HG03064 (cell line): ENCODE measurements at regions not wholly inside any gene's neighbourhood (a gene's known extent, or its start where the extent isn't known, plus 50 kb on each side); places are given as distances from the start of the nearest gene placed in this dataset.

Experiments used
- ATAC-seq: cut with Tn5 transposase; IDR thresholded peaks from one replicate; pipeline ENCODE4 v1.9.1; 2021; ENCODE audit warnings: low read depth; ENCODE audit not compliant: unreplicated experiment

DNA sequence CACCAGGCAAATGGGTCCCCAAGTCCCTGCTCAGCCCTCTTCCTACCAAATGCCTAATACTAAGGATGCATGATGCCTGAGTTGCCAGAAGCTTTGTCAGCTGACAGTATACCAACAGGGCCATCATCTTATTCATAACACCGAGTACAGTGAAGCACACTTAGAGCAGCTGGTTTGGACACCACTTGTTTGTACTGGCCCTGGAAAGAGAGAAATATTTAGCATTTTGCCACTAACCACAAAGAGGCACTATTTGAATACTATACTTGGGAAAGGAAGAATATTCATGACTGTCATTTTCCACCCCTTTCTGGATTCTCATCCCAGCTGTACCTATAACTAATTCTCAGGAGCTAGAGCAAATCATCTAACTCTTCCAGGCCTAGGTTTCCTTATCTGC is 364.4 kb upstream of the KIF2A start:
- ATAC-seq, result no peak

DNA sequence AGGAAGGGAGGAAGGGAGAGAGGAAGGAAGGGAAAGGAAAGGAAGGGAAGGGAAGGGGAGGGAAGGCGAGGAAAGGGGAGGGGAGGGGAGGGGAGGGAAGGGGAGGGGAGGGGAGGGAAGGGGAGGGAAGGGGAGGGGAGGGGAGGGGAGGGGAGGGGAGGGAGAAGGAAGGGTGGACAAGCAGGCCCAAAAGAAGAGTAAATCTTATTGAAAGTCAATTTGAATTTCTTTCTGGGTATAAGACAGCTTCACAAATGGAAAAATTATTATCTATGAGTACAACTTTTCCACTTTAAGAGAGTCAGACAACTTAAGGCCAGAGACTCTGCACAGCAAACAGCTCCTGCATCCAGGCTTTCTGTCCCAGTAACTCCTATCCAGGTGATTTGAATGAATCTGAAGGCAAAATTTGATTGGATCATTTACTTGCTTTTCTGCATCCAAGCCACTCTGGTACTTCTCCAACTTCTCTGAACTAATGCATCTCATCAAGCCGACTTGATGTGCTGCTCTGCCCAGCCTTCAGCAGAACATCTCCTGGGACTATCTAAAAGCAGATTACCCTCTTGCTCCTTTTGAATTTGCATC is 363.4 kb upstream of the KIF2A start:
- no peak for ATAC-seq

DNA sequence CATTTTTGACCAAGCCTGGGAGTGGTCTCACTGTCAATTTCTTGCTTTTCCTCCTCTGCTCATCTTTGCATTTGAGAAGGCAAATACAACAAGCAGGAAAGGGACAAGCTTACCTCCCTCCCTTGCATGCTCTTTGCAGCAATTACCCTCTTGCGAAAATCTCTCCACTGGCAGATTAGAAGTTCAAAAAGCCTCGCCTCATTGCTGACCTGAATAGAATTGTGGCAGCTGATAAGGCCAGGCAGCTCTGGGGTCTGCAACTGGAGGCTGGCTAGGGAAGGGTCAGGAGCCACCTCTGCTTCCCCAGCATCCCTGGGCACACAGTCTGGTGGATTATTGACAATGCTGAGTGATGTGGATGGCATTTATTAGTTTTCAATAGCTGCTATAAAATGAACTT is 362.3 kb upstream of the KIF2A start:
- no peak for ATAC-seq

DNA sequence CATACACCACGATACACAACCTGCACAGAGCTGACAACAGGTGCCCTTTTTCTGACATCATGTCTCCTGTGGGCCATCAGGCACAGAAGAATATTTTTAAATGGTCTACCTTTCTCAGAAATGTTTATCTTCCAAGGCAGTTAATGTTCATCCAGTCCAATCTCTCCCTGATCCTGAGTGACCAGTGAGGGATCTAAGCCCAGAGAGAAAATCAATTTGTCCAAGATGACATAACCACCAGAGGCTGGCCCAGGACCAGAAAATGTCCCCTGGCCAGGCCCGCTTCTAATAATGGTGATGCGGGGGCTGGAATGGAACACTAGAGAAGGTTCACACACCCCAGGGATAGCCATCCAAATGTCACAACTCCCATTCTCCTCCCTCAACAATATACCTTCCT is 357.9 kb upstream of the KIF2A start:
- no peak for ATAC-seq

DNA sequence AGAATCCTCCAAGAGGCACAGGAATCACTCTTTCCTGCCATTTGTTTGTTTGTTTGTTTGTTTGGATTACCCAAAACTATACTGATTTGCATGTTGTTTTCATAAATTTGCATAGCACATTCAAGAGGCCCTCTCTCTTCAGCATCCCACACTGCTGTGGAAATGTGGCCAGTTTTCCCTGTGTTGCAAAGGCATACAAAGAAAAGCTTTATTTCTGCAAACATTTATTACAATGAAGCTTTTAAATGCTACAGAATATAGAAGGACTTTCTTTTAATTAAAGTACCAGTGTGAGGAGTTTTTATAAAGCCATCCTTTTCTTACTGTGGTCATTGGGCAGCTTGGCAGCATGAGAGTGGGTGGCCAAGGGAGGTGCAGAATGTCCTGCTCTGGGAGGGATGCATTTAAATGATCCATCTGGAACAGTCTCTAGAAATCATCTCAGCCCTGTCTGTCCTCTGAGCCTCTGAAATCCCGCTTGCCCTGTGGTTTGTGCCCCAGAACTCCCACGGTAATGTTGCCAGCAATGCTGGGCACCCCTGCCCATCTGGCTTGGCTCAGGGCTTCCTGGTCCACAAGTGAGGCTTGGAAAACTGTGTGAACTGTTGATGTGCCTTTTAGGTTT is 356.8 kb upstream of the KIF2A start:
- no peak for ATAC-seq

DNA sequence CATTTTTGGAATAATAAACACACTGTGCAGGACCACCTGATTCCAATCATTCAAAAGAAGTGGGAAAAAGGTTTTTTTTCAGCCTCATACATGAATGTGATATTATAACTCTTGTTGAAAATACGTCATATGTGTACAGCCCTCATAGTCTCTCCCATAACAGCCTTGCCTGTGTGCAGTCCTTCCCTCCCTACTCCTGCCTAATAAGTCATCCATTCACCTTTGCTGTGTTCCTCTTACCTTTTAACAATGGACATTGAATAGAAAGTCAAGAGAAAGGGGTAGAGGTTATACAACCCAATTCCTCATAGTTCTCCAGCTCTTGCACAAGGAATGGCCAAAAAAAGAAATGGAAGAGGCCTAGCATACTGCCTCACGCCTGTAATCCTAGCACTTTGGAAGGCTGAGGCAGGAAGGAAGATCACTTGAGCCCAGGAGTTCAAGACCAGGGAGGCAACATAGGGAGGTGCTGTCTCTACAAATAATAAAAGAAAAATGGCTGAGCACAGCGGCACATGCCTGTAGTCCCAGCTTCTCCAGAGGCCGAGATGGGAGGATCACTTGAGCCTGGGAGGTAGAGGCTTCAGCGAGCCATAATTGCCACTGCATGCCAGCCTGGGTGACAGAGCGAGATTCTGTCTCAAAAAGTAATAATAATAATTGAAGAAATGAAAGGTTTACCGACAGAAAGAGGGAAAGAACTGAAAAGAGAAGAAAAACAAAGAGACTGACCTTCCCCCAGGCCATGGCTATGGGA is 356.1 kb upstream of the KIF2A start:
- ATAC-seq, result no peak

DNA sequence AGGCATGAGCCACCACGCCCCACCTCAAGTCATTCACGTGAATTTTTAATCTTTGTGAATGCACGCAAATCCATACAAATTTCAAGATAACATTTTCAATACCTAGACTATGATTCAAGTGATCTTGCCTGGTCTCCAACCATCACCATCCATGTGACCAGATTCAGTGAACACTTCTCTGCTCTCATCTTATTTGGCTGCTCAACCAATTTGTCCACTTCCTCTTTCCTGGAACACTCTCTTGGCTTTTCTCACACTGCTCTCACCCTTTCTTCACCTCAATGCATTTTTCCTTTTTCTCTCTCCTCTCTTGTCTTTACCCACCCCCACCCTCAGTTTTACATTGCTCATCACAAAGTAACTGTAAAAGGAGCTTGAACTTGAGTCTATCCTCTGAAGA is 354.7 kb upstream of the KIF2A start:
- ATAC-seq, result no peak

DNA sequence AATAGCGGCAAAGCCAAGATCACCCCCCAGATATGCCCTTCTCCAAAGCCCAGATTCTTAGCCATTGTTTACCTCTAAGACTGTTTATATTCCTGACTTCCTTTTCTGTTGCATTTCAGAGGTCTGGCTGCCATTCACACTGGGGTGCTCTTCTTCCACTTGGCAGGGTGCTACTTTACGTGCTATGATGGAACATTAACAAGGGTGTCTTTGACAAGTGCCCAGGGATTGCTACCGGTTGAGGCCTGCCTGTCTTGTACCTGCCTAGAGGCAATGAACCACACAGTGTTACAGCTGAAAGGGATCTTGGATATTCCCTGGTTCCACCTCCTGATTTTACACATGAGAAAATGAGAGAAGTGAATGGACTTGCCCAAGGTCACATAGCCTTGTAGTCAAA is 352.1 kb upstream of the KIF2A start:
- ATAC-seq, result no peak

DNA sequence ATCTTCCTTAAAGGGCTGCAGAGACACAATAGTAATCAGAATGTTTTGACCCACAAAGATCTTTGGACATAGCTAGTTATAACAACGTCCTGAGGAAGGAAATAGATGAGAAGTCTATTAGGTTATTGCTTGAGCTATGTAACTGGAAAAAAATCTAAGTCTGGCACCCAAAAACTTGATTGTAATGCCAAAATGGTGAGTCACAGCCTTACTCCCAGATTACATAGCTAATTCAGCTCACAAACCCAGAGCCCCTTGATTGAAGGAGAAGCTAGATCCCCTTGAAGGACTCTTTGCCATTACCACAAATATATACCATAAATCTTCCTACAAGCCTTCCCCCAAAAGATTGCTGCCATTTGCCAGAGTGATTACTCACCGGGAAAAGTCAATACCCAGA is 341.8 kb upstream of the KIF2A start:
- no peak for ATAC-seq

DNA sequence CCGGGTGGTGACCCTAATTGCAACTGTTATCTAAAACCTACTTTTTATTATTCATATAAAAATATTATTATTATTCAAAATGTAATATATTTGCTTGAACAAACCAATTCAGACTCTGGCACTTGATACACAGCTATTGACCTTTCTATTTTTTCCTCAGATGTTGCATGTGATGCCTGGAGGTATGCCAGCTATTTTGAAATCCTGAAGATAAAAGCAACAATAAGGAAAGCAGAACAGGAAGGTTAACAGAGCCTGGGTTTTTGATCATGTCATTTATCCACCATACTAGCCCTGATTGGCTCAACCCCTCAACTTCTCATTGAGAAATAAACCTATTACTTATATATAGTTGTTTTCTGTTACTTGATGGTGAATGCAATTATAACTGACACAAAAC is 340.9 kb upstream of the KIF2A start:
- ATAC-seq, result no peak

DNA sequence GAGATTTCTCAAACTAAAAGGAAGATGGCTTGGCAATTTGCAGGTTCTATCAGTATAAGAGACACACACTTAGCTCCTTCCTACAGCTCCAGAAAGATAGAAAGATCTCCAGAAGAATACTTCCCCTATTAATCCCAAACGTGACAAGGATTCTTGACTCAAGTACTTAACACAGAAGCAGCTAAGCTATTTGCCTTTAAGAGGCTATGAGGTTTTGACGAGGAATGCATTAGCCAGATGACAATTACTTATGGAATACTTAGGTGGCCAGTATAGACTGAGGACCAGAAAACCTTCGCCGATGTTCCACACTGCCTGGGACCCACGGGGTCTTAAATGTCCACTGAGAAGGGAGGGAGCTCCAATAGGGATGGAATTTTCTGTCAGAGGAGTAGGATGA is 340.5 kb upstream of the KIF2A start:
- no peak for ATAC-seq

DNA sequence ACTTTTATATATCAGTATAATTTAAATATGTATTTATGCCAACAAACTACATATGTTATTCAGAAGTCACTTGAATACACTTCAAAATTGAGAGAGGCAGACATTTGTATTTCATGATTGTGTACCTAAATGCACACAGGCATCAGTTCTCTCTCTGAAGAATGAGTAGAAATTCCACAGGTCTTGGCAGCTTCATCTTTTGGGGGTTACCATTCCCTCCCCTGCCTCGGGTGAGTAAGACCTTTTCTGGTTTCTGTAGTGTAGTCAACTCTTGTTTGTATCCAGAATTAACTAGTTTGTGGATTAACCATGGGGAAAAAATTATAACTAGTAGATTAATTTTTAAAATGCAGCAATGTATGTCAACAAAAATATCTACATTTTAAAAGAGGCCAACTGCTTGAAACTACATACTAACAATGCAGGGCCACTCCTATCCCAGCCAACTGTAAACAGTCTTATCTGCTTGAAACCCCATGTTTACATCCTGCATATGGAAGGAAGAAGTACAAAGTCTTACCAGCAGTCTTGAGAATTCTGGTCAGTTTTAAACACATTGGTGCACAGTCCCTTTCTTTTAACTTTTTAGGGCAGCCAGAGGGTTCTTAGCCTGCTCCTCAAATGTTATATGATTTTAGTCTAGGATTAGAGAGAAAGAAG is 339.6 kb upstream of the KIF2A start:
- ATAC-seq, result no peak

DNA sequence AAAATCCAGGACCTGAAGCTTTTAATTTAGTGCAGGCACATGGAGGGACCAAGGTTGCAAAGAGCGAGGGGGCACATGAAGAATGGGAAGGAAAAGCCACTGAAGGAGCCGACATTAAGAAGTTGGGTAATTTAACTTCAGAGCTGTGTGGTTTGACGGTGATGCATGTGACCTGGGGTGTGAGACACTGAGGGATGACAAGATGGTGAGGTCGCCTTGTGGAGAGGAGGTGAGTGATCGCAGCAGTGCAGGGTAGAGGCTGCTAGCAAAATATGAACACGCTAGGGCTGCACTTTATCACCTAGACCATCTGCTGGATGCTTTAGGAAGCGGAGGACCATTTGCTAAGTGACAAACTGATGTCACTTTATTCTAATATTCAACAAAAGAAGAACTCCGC is 339.0 kb upstream of the KIF2A start:
- ATAC-seq, result no peak

DNA sequence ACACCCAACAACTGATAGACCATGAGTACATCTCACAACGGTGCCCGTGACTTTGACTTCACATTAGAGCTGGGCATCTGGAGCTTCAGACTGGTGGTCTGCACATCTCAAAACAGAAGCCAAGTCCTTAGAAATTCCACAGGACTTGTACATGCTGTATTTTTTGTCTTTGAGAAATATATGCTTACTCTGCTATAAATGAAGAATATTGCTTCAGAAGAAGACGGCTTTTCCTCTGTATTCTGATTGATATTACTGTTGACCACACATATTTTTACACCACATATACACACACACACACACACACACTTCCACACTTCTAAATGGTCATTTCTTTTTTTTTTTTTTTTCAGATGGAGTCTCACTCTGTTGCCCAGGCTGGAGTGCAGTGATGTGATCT is 338.3 kb upstream of the KIF2A start:
- ATAC-seq, result no peak

DNA sequence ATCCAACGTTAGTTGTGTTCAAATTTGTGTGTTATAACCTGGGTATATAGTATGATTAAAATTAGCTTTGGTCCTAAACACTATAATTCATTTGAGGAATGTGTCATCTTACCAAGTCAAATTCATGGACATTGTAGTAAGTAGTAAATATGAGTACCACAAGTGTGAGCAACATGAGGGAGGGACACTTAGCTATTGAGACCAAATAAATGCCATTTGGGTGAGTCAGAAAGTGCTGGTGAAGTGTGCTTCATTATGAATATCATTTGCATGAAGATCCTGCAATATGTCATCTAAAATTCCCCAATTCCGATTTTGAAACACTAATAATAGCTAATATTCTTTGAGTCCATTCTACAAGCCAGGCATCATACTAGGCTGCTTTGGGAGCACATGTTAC is 336.7 kb upstream of the KIF2A start:
- ATAC-seq, result no peak

DNA sequence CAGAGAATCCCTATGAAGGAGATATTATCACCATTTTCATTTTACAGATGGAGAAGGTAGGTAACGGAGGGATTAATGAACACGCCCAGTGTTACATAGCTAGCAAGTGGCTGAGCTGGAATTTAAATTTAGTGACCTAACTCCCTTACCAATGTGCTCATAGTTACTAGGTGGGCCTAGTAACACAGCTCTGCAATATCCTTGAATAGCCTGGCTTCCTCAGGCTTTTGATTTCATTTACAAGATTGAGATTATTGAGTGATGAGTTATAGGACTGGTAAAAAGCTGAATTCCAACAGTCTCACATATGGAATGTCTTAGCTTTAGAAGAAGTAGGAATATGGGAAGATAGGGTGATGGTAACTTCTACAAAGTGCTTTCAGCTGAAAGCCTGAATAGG is 336.3 kb upstream of the KIF2A start:
- ATAC-seq, result no peak

DNA sequence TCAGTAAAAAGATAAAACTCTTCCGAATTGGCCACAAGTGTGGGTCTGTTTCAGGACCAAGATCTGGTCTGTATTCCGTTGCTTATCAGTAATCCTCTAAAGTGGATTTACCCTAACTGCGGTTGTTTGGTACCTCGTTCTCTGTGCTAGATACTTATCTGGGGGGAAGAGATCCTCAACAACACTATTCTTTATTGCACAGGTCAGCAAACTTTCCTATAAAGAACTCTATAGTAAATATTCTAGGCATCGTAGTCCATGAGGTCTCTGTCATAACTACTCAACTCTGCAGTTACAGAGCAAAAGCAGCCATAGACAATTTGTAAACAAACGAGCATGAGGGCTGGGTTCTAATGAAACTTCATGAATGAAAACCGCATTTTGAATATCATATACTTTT is 335.8 kb upstream of the KIF2A start:
- ATAC-seq, result no peak

DNA sequence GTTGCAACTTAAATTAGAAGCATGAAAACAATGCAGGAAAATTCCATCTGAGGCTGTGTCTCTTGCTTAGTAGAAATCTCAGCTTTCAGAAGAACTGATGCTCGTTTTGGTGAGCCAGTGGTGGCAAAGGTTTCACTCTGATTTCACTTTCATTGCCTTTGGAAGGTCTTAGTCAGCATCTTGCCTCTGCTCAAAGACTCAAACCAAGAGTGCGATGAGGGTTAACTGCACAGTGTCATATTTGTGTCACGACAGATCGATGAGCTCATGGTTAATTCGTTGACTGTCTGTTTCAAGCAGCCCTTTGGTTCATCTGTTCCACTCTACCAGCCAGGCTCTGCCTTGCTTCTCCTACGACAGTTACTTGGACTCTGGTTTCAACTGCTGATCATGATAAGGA is 331.3 kb upstream of the KIF2A start:
- ATAC-seq, result no peak

DNA sequence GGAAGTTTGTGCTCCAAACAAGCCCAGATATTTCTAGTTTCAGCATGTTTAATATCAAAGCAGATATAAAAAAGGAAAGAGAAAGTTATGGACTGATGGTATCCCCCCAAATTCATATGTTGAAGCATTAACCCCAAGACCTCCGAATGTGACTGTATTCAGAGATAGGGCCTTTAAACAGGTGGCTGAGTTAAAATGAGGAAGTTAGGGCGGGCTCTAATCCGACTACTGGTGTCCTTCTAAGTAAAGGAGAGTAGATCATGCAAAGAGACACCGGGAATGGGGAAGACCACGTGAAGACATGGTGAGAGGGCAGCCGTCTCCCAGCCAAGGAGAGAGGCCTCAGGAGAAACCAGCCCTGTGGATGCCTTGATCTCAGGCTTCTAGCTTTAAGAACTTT is 324.1 kb upstream of the KIF2A start:
- ATAC-seq, result no peak

DNA sequence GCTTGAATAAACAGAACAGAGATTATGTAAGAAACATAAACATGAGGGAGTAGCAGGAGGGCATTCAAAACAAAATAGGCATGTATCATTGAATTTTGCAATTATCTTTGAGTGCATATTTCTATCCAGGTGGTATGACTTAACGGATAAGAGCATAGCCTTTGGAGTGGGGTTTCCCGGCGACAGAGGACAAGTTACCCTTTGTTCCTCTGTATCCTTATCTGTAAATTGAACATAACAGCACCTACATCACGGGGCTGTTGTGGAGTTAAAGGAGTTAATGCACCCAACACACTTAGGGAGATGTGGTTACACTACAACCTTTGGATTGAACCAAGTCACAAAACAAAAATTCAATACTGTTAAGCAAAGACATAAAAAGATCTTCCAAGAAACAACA is 314.6 kb upstream of the KIF2A start:
- no peak for ATAC-seq

DNA sequence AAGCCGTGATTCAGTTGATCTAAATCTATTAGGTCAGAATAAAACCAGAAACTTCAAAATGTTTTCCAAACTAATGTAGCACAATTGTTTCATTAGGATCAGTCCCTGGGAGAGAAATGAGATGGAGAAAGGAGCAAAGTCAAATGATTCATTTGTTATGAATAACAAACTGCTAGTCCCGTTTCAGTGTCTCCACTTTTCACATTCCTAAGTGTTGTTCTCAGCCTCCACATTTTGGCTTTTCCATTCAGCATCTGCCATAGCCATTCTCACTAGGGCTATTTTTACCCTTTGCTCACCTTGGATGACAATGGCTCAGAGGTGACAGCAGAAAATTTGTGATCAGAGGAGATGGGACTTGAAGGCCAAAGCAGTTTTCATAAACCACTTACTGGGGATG is 314.1 kb upstream of the KIF2A start:
- ATAC-seq, result no peak
